CD4-positive, alpha-beta memory T cell (primary cell): ENCODE measurements at regions not wholly inside any gene's neighbourhood (a gene's known extent, or its start where the extent isn't known, plus 50 kb on each side); places are given as distances from the start of the nearest gene placed in this dataset.
A peak's percentile ranks its signal among the peaks of the same experiment; 100 is the strongest.

ENCODE experiments used
- CTCF ChIA-PET: fragments of 350-600 bp; sonication (Branson Sonifier 250); formaldehyde crosslinking; loops from one replicate; lab custom pipeline; 2021; ENCODE audit warnings: inconsistent platforms; ENCODE audit not compliant: partially characterized antibody; lab: Charles Lee
- POLR2A ChIA-PET: fragments of 350-600 bp; sonication (Branson Sonifier 250); formaldehyde crosslinking; loops from one replicate; lab custom pipeline; 2021; ENCODE audit not compliant: partially characterized antibody; lab: Charles Lee
- DNase-seq, 5 donors: peaks; one replicate each; pipeline versions ENCODE4 v3.0.0 to v3.0.0-alpha.2; 2020 to 2022; ENCODE audit warnings: mixed read lengths in 1 of 5
- H3K27ac ChIP-seq: one replicate; pipeline ENCODE4 v1.7.0; 2013; ENCODE audit warnings: low read depth, low read length
- H3K27me3 ChIP-seq: 2 replicates; pipeline ENCODE4 v1.7.0; 2013; ENCODE audit warnings: mild to moderate bottlenecking, low read length, moderate library complexity; ENCODE audit not compliant: insufficient read depth
- H3K36me3 ChIP-seq: 2 replicates; pipeline ENCODE4 v1.7.0; 2013; ENCODE audit warnings: mild to moderate bottlenecking, low read length, moderate library complexity; ENCODE audit not compliant: insufficient read depth
- H3K4me1 ChIP-seq: 2 replicates; pipeline ENCODE4 v1.7.0; 2013; ENCODE audit warnings: mild to moderate bottlenecking, low read length, moderate library complexity; ENCODE audit not compliant: insufficient read depth
- H3K4me3 ChIP-seq, 2 donors: one replicate each; pipeline ENCODE4 v1.7.0; 2013; ENCODE audit warnings: low read length in 2 of 2, mild to moderate bottlenecking in 1 of 2
- H3K9me3 ChIP-seq, 2 donors: one replicate each; pipeline ENCODE4 v1.7.0; 2013; ENCODE audit warnings: low read length in 2 of 2, control low read depth in 1 of 2; ENCODE audit not compliant: control insufficient read depth in 1 of 2
- H3K27ac Mint-ChIP-seq, 7 donors: one replicate each; pipeline ENCODE4 v1.8.0; 2020 to 2021; ENCODE audit warnings: mixed read lengths in 7 of 7, mild to moderate bottlenecking in 6 of 7, inconsistent platforms in 3 of 7, moderate library complexity in 3 of 7
- H3K27me3 Mint-ChIP-seq, 2 donors: one replicate each; pipeline ENCODE4 v1.8.0; 2020 to 2021; ENCODE audit warnings: mixed read lengths in 2 of 2
- H3K36me3 Mint-ChIP-seq, 2 donors: one replicate each; pipeline ENCODE4 v1.8.0; 2020 to 2021; ENCODE audit warnings: mixed read lengths in 2 of 2, inconsistent platforms in 1 of 2, mild to moderate bottlenecking in 1 of 2
- H3K4me1 Mint-ChIP-seq, 4 donors: one replicate each; pipeline ENCODE4 v1.8.0; 2020 to 2021; ENCODE audit warnings: mixed read lengths in 4 of 4, mild to moderate bottlenecking in 1 of 4
- H3K4me3 Mint-ChIP-seq, 8 donors: one replicate each; pipeline ENCODE4 v1.8.0; 2020 to 2021; ENCODE audit warnings: mixed read lengths in 8 of 8, mild to moderate bottlenecking in 7 of 8, moderate library complexity in 6 of 8, inconsistent platforms in 3 of 8
- H3K9me3 Mint-ChIP-seq, 8 donors: one replicate each; pipeline ENCODE4 v1.8.0; 2020 to 2021; ENCODE audit warnings: mixed read lengths in 8 of 8, mild to moderate bottlenecking in 5 of 8, inconsistent platforms in 3 of 8, moderate library complexity in 1 of 8
- intact Hi-C: fragments of 100-400 bp; cut with micrococcal nuclease; formaldehyde crosslinking; loops from one replicate; pipeline ENCODE4 v1.15.1; 2023

GRCh38 chr4:144202081-144202480, 61.6 kb upstream of the GYPA start:
- intact Hi-C loops, result no loop called here
- H3K4me3 Mint-ChIP-seq, result no peak overlapping the region
- CTCF ChIA-PET, result no interaction called here
- peaks cover 0 to 1% of the 10 kb centered on the region in 2 donors for H3K27me3 Mint-ChIP-seq
- H3K9me3 Mint-ChIP-seq, result peaks cover 0 to 10% (median 0%) of the 10 kb centered on the region in 8 donors
- DNase-seq, result no peak
- no peaks in the 10 kb centered on the region for H3K36me3 Mint-ChIP-seq
- POLR2A ChIA-PET, result no interaction called here
- Histone ChIP-seq H3K27me3 (no peaks in the 10 kb centered on the region), H3K4me1 (no peaks in the 10 kb centered on the region), H3K27ac (no peak overlapping the region), H3K36me3 (no peaks in the 10 kb centered on the region), H3K4me3 (no peak overlapping the region), H3K9me3 (no peaks in the 10 kb centered on the region)
- H3K4me1 Mint-ChIP-seq, result no peaks in the 10 kb centered on the region
- H3K27ac Mint-ChIP-seq, result no peak overlapping the region

- Histone ChIP-seq H3K27me3 (no peaks in the 10 kb centered on the region), H3K9me3 (no peaks in the 10 kb centered on the region), H3K36me3 (no peaks in the 10 kb centered on the region), H3K4me3 (no peak overlapping the region), H3K27ac (no peak overlapping the region), H3K4me1 (no peaks in the 10 kb centered on the region)
- no peak for DNase-seq
- Mint-ChIP-seq H3K27me3 (peaks cover 0 to 1% of the 10 kb centered on the region in 2 donors), H3K27ac (peak overlapping the region in 1 of 7 donors; percentile 50), H3K9me3 (peaks cover 0 to 4% (median 0%) of the 10 kb centered on the region in 8 donors), H3K4me3 (no peak overlapping the region), H3K36me3 (no peaks in the 10 kb centered on the region), H3K4me1 (no peaks in the 10 kb centered on the region)
- ChIA-PET POLR2A (no interaction called here), CTCF (no interaction called here)
- intact Hi-C loops, result no loop called here
Measured at GRCh38 chr4:144203155-144203554, 62.6 kb upstream of the GYPA start.

- Histone ChIP-seq H3K27me3 (no peaks in the 10 kb centered on the region), H3K4me1 (no peaks in the 10 kb centered on the region), H3K36me3 (no peaks in the 10 kb centered on the region), H3K4me3 (no peak overlapping the region), H3K9me3 (no peaks in the 10 kb centered on the region), H3K27ac (no peak overlapping the region)
- no peaks in the 10 kb centered on the region for H3K36me3 Mint-ChIP-seq
- POLR2A ChIA-PET, result no interaction called here
- H3K9me3 Mint-ChIP-seq, result no peaks in the 10 kb centered on the region
- no peak overlapping the region for H3K27ac Mint-ChIP-seq
- DNase-seq, result no peak
- intact Hi-C loops, result no loop called here
- no peak overlapping the region for H3K4me3 Mint-ChIP-seq
- no peaks in the 10 kb centered on the region for H3K4me1 Mint-ChIP-seq
- H3K27me3 Mint-ChIP-seq, result peaks cover 0 to 1% of the 10 kb centered on the region in 2 donors
- CTCF ChIA-PET, result no interaction called here
Measured at GRCh38 chr4:144204431-144204830, 63.9 kb upstream of the GYPA start.

GRCh38 chr4:144206711-144207110, 66.2 kb upstream of the GYPA start:
- POLR2A ChIA-PET, result no interaction called here
- no peak for DNase-seq
- Histone ChIP-seq H3K27ac (no peak overlapping the region), H3K27me3 (no peaks in the 10 kb centered on the region), H3K36me3 (no peaks in the 10 kb centered on the region), H3K4me1 (no peaks in the 10 kb centered on the region), H3K9me3 (no peaks in the 10 kb centered on the region), H3K4me3 (no peak overlapping the region)
- Mint-ChIP-seq H3K4me3 (no peak overlapping the region), H3K27me3 (no peaks in the 10 kb centered on the region), H3K4me1 (no peaks in the 10 kb centered on the region), H3K36me3 (no peaks in the 10 kb centered on the region), H3K27ac (no peak overlapping the region), H3K9me3 (no peaks in the 10 kb centered on the region)
- intact Hi-C loops, result no loop called here
- CTCF ChIA-PET, result interaction anchor here (0.6 kb wide), 1 partner anchor 781 kb away, joined by 3 read pairs; no protein-coding TSS in a partner anchor

- Mint-ChIP-seq H3K27ac (no peak overlapping the region), H3K4me3 (no peak overlapping the region), H3K36me3 (no peaks in the 10 kb centered on the region), H3K27me3 (no peaks in the 10 kb centered on the region), H3K4me1 (no peaks in the 10 kb centered on the region), H3K9me3 (no peaks in the 10 kb centered on the region)
- Histone ChIP-seq H3K4me1 (no peaks in the 10 kb centered on the region), H3K4me3 (no peak overlapping the region), H3K36me3 (no peaks in the 10 kb centered on the region), H3K27ac (no peak overlapping the region), H3K9me3 (no peaks in the 10 kb centered on the region), H3K27me3 (no peaks in the 10 kb centered on the region)
- POLR2A ChIA-PET, result no interaction called here
- CTCF ChIA-PET, result no interaction called here
- intact Hi-C loops, result no loop called here
- no peak for DNase-seq
Measured at GRCh38 chr4:144208074-144208473, 67.6 kb upstream of the GYPA start.

GRCh38 chr4:144209491-144209890, 69.0 kb upstream of the GYPA start:
- Histone ChIP-seq H3K36me3 (no peaks in the 10 kb centered on the region), H3K4me3 (no peak overlapping the region), H3K27ac (no peak overlapping the region), H3K9me3 (no peaks in the 10 kb centered on the region), H3K4me1 (no peaks in the 10 kb centered on the region), H3K27me3 (no peaks in the 10 kb centered on the region)
- no peak overlapping the region for H3K27ac Mint-ChIP-seq
- CTCF ChIA-PET, result no interaction called here
- peaks cover 0 to 2% (median 0%) of the 10 kb centered on the region in 8 donors for H3K9me3 Mint-ChIP-seq
- no peak for DNase-seq
- no peaks in the 10 kb centered on the region for H3K27me3 Mint-ChIP-seq
- no peaks in the 10 kb centered on the region for H3K4me1 Mint-ChIP-seq
- intact Hi-C loops, result no loop called here
- no peaks in the 10 kb centered on the region for H3K36me3 Mint-ChIP-seq
- POLR2A ChIA-PET, result no interaction called here
- H3K4me3 Mint-ChIP-seq, result no peak overlapping the region

- Histone ChIP-seq H3K4me1 (no peaks in the 10 kb centered on the region), H3K4me3 (no peak overlapping the region), H3K27ac (no peak overlapping the region), H3K27me3 (no peaks in the 10 kb centered on the region), H3K36me3 (no peaks in the 10 kb centered on the region), H3K9me3 (no peaks in the 10 kb centered on the region)
- no peak overlapping the region for H3K4me3 Mint-ChIP-seq
- H3K4me1 Mint-ChIP-seq, result no peaks in the 10 kb centered on the region
- H3K27ac Mint-ChIP-seq, result no peak overlapping the region
- H3K27me3 Mint-ChIP-seq, result no peaks in the 10 kb centered on the region
- CTCF ChIA-PET, result no interaction called here
- DNase-seq, result no peak
- POLR2A ChIA-PET, result no interaction called here
- H3K9me3 Mint-ChIP-seq, result peaks cover 0 to 2% (median 0%) of the 10 kb centered on the region in 8 donors
- intact Hi-C loops, result no loop called here
- H3K36me3 Mint-ChIP-seq, result no peaks in the 10 kb centered on the region
Measured at GRCh38 chr4:144213371-144213770, 72.9 kb upstream of the GYPA start.

- POLR2A ChIA-PET, result no interaction called here
- intact Hi-C loops, result no loop called here
- H3K27me3 ChIP-seq, result no peaks in the 10 kb centered on the region
- H3K4me1 Mint-ChIP-seq, result no peaks in the 10 kb centered on the region
- DNase-seq, result no peak
- H3K4me3 Mint-ChIP-seq, result no peak overlapping the region
- H3K9me3 ChIP-seq, result no peaks in the 10 kb centered on the region
- H3K36me3 Mint-ChIP-seq, result no peaks in the 10 kb centered on the region
- H3K27ac Mint-ChIP-seq, result no peak overlapping the region
- no peak overlapping the region for H3K4me3 ChIP-seq
- H3K27me3 Mint-ChIP-seq, result peaks cover 0 to 2% of the 10 kb centered on the region in 2 donors
- no peaks in the 10 kb centered on the region for H3K4me1 ChIP-seq
- no peaks in the 10 kb centered on the region for H3K36me3 ChIP-seq
- CTCF ChIA-PET, result no interaction called here
- no peak overlapping the region for H3K27ac ChIP-seq
- peaks cover 0 to 3% (median 0%) of the 10 kb centered on the region in 8 donors for H3K9me3 Mint-ChIP-seq
Measured at GRCh38 chr4:144223149-144223548, 82.6 kb upstream of the GYPA start.
